Astrocyte (in vitro differentiated cells and primary cell): ENCODE measurements at regions not wholly inside any gene's neighbourhood (a gene's known extent, or its start where the extent isn't known, plus 50 kb on each side); places are given as distances from the start of the nearest gene placed in this dataset.

Source experiments
- DNase-seq: peaks from one replicate; pipeline ENCODE4 v3.0.0-alpha.2; 2010; ENCODE audit warnings: low read depth
- FAIRE-seq: peaks from 2 replicates; lab custom pipeline; 2011; peaks lifted over from hg19 to GRCh38; lab: Jason Lieb, UNC
- H2AFZ ChIP-seq: 2 replicates; pipeline ENCODE4 v1.6.0; 2012; ENCODE audit warnings: low read depth, low read length, inconsistent platforms
- H3K27ac ChIP-seq: 2 replicates; pipeline ENCODE4 v1.5.1; 2011; ENCODE audit warnings: low read depth, low read length, inconsistent platforms
- H3K27me3 ChIP-seq: 2 replicates; pipeline ENCODE4 v1.6.0; 2011; ENCODE audit warnings: low read length, inconsistent platforms; ENCODE audit not compliant: insufficient read depth
- H3K36me3 ChIP-seq: 2 replicates; pipeline ENCODE4 v1.5.1; 2011; ENCODE audit warnings: low read length, inconsistent platforms; ENCODE audit not compliant: insufficient read depth
- H3K4me1 ChIP-seq: 2 replicates; pipeline ENCODE4 v1.5.1; 2011; ENCODE audit warnings: low read length, inconsistent platforms; ENCODE audit not compliant: insufficient read depth
- H3K4me2 ChIP-seq: 2 replicates; pipeline ENCODE4 v1.6.0; 2012; ENCODE audit warnings: low read length, inconsistent platforms
- H3K4me3 ChIP-seq: 2 replicates; pipeline ENCODE4 v1.5.1; 2011; ENCODE audit warnings: low read depth, mild to moderate bottlenecking, low read length, inconsistent platforms; ENCODE audit not compliant: insufficient read depth
- H3K79me2 ChIP-seq: 2 replicates; pipeline ENCODE4 v1.6.0; 2012; ENCODE audit warnings: mild to moderate bottlenecking, low read length, inconsistent platforms; ENCODE audit not compliant: insufficient read depth
- H3K9ac ChIP-seq: 2 replicates; pipeline ENCODE4 v1.6.0; 2012; ENCODE audit warnings: mild to moderate bottlenecking, low read length, inconsistent platforms
- H3K9me3 ChIP-seq: 2 replicates; pipeline ENCODE4 v1.5.1; 2012; ENCODE audit warnings: low read depth, mild to moderate bottlenecking, low read length, inconsistent platforms; ENCODE audit not compliant: insufficient read depth
- H4K20me1 ChIP-seq: 2 replicates; pipeline ENCODE4 v1.6.0; 2012; ENCODE audit warnings: low read length, inconsistent platforms; ENCODE audit not compliant: insufficient read depth
- H3K27ac Mint-ChIP-seq: one replicate; pipeline ENCODE4 v1.8.0; 2021; ENCODE audit warnings: mild to moderate bottlenecking, mixed read lengths; ENCODE audit not compliant: unreplicated experiment
- H3K27me3 Mint-ChIP-seq: one replicate; pipeline ENCODE4 v1.8.0; 2021; ENCODE audit warnings: low read depth, mixed read lengths; ENCODE audit not compliant: unreplicated experiment
- H3K36me3 Mint-ChIP-seq: one replicate; pipeline ENCODE4 v1.8.0; 2021; ENCODE audit warnings: low read depth, mixed read lengths; ENCODE audit not compliant: unreplicated experiment
- H3K4me1 Mint-ChIP-seq: one replicate; pipeline ENCODE4 v1.8.0; 2021; ENCODE audit warnings: low read depth, mixed read lengths; ENCODE audit not compliant: unreplicated experiment
- H3K4me3 Mint-ChIP-seq: one replicate; pipeline ENCODE4 v1.8.0; 2021; ENCODE audit warnings: mild to moderate bottlenecking, moderate library complexity, mixed read lengths; ENCODE audit not compliant: unreplicated experiment
- H3K9me3 Mint-ChIP-seq: one replicate; pipeline ENCODE4 v1.8.0; 2021; ENCODE audit warnings: mild to moderate bottlenecking, mixed read lengths; ENCODE audit not compliant: unreplicated experiment
- CTCF ChIP-seq: IDR thresholded peaks from 2 replicates; pipeline ENCODE4 v1.5.1; 2011; ENCODE audit warnings: low read depth, mild to moderate bottlenecking, inconsistent platforms, low read length, moderate library complexity; ENCODE audit not compliant: insufficient read depth
- EZH2 ChIP-seq: IDR thresholded peaks from 2 replicates; pipeline ENCODE4 v1.6.1; 2012; ENCODE audit warnings: mild to moderate bottlenecking, low read length, inconsistent platforms; ENCODE audit not compliant: insufficient read depth

GRCh38 chr16:52366983-52367382 lies 180.0 kb downstream of the TOX3 start:
- H3K4me1 Mint-ChIP-seq: no peaks in the 10 kb centered on the region
- no peaks in the 10 kb centered on the region for H3K36me3 ChIP-seq
- H3K4me3 Mint-ChIP-seq: no peak overlapping the region
- no peak overlapping the region for H3K27ac ChIP-seq
- no peaks in the 10 kb centered on the region for H3K4me1 ChIP-seq
- no peaks in the 10 kb centered on the region for H3K36me3 Mint-ChIP-seq
- no peak for FAIRE-seq
- no peak overlapping the region for H3K4me3 ChIP-seq
- no peak for DNase-seq
- no peaks in the 10 kb centered on the region for H3K9me3 ChIP-seq
- H2AFZ ChIP-seq: no peak overlapping the region
- no peak overlapping the region for H3K9ac ChIP-seq
- no peak overlapping the region for H3K27ac Mint-ChIP-seq
- no peaks in the 10 kb centered on the region for H3K27me3 ChIP-seq
- no peaks in the 10 kb centered on the region for H4K20me1 ChIP-seq
- H3K79me2 ChIP-seq: no peaks in the 10 kb centered on the region
- H3K9me3 Mint-ChIP-seq: peaks cover 2% of the 10 kb centered on the region
- no peak overlapping the region for H3K4me2 ChIP-seq
- H3K27me3 Mint-ChIP-seq: no peaks in the 10 kb centered on the region
- TF ChIP-seq EZH2 (no peak), CTCF (no peak)

- H3K4me1 Mint-ChIP-seq: no peaks in the 10 kb centered on the region
- Histone ChIP-seq H3K9ac (no peak overlapping the region), H3K36me3 (no peaks in the 10 kb centered on the region), H3K4me1 (no peaks in the 10 kb centered on the region), H4K20me1 (no peaks in the 10 kb centered on the region), H3K27me3 (no peaks in the 10 kb centered on the region), H3K4me3 (no peak overlapping the region), H3K4me2 (no peak overlapping the region), H3K9me3 (no peaks in the 10 kb centered on the region), H3K27ac (no peak overlapping the region), H2AFZ (no peak overlapping the region), H3K79me2 (no peaks in the 10 kb centered on the region)
- peaks cover 6% of the 10 kb centered on the region for H3K9me3 Mint-ChIP-seq
- no peaks in the 10 kb centered on the region for H3K36me3 Mint-ChIP-seq
- TF ChIP-seq EZH2 (no peak), CTCF (no peak)
- H3K4me3 Mint-ChIP-seq: no peak overlapping the region
- no peak for FAIRE-seq
- no peaks in the 10 kb centered on the region for H3K27me3 Mint-ChIP-seq
- no peak overlapping the region for H3K27ac Mint-ChIP-seq
- no peak for DNase-seq
Measured at GRCh38 chr16:52364500-52364899, 182.4 kb downstream of the TOX3 start.

- Histone ChIP-seq H3K79me2 (no peaks in the 10 kb centered on the region), H2AFZ (no peak overlapping the region), H3K36me3 (no peaks in the 10 kb centered on the region), H3K27me3 (no peaks in the 10 kb centered on the region), H3K27ac (no peak overlapping the region), H3K4me2 (no peak overlapping the region), H3K9ac (no peak overlapping the region), H3K4me1 (no peaks in the 10 kb centered on the region), H3K9me3 (no peaks in the 10 kb centered on the region), H4K20me1 (no peaks in the 10 kb centered on the region), H3K4me3 (no peak overlapping the region)
- Mint-ChIP-seq H3K36me3 (no peaks in the 10 kb centered on the region), H3K4me1 (no peaks in the 10 kb centered on the region), H3K9me3 (peaks cover 6% of the 10 kb centered on the region), H3K4me3 (no peak overlapping the region), H3K27ac (no peak overlapping the region), H3K27me3 (no peaks in the 10 kb centered on the region)
- TF ChIP-seq EZH2: no peak
- TF ChIP-seq CTCF: no peak
- DNase-seq (no peak), FAIRE-seq (no peak)
Measured at GRCh38 chr16:52363082-52363481, 183.9 kb downstream of the TOX3 start.
